OCI-LY1 (cell line): ENCODE measurements at regions not wholly inside any gene's neighbourhood (a gene's known extent, or its start where the extent isn't known, plus 50 kb on each side); places are given as distances from the start of the nearest gene placed in this dataset.

Source experiments
- H2AFZ ChIP-seq: fragments of 200-600 bp; sonication (generic), shearing (Covaris generic); 2 replicates; pipeline ENCODE4 v1.6.0; 2014; ENCODE audit warnings: antibody characterized with exemption, mild to moderate bottlenecking, low read length
- H3F3A ChIP-seq: fragments of 200-600 bp; sonication (generic), shearing (Covaris generic); 2 replicates; pipeline ENCODE4 v1.6.0; 2014; ENCODE audit warnings: mild to moderate bottlenecking, antibody characterized with exemption, low read length, moderate library complexity; ENCODE audit not compliant: insufficient read depth
- H3K27ac ChIP-seq: fragments of 200-600 bp; sonication (generic); 2 replicates; pipeline ENCODE4 v1.5.1; 2014; ENCODE audit warnings: low read length, mixed run types, mild to moderate bottlenecking, low read depth; ENCODE audit not compliant: poor library complexity, severe bottlenecking
- H3K27me3 ChIP-seq: fragments of 200-600 bp; sonication (generic); 2 replicates; pipeline ENCODE4 v1.6.0; 2014; ENCODE audit warnings: antibody characterized with exemption, mild to moderate bottlenecking, low read length, moderate library complexity; ENCODE audit not compliant: insufficient read depth
- H3K36me3 ChIP-seq: fragments of 200-600 bp; sonication (generic); 2 replicates; pipeline ENCODE4 v1.6.1; 2014; ENCODE audit warnings: mild to moderate bottlenecking, antibody characterized with exemption, low read length, moderate library complexity, mixed read lengths; ENCODE audit not compliant: insufficient read depth
- H3K4me1 ChIP-seq: fragments of 200-600 bp; sonication (generic); 2 replicates; pipeline ENCODE4 v1.5.1; 2014; ENCODE audit warnings: mild to moderate bottlenecking, low read length, moderate library complexity; ENCODE audit not compliant: insufficient read depth, severe bottlenecking
- H3K4me2 ChIP-seq: fragments of 200-600 bp; sonication (generic), shearing (Covaris generic); 2 replicates; pipeline ENCODE4 v1.6.1; 2014; ENCODE audit warnings: low read length
- H3K4me3 ChIP-seq: fragments of 200-600 bp; sonication (generic); 2 replicates; pipeline ENCODE4 v1.5.1; 2014; ENCODE audit warnings: low read length, low read depth, mild to moderate bottlenecking, mixed read lengths; ENCODE audit not compliant: poor library complexity, severe bottlenecking
- H3K79me2 ChIP-seq: fragments of 200-600 bp; shearing (Covaris generic); 2 replicates; pipeline ENCODE4 v1.6.1; 2016; ENCODE audit warnings: mixed run types, low read length, mixed read lengths; ENCODE audit not compliant: insufficient read depth
- H3K9ac ChIP-seq: fragments of 200-600 bp; sonication (generic), shearing (Covaris generic); 2 replicates; pipeline ENCODE4 v1.6.1; 2014; ENCODE audit warnings: mild to moderate bottlenecking, low read length, mixed read lengths
- H3K9me2 ChIP-seq: fragments of 200-600 bp; sonication (generic), shearing (Covaris generic); 2 replicates; pipeline ENCODE4 v1.6.1; 2014; ENCODE audit warnings: low read depth, mild to moderate bottlenecking, low read length, mixed read lengths
- H3K9me3 ChIP-seq: fragments of 200-600 bp; shearing (Covaris generic); 2 replicates; pipeline ENCODE4 v1.6.1; 2014; ENCODE audit warnings: low read length, mixed read lengths
- H4K20me1 ChIP-seq: fragments of 200-600 bp; sonication (generic), shearing (Covaris generic); 2 replicates; pipeline ENCODE4 v1.6.0; 2016; ENCODE audit warnings: mild to moderate bottlenecking, low read length; ENCODE audit not compliant: insufficient read depth
- CTCF ChIP-seq: fragments of 200-600 bp; sonication (generic), shearing (Covaris generic); IDR thresholded peaks from 2 replicates; pipeline ENCODE4 v1.5.1; 2017; ENCODE audit warnings: mild to moderate bottlenecking, antibody characterized with exemption, low read length, moderate library complexity, mixed read lengths
- EZH2 ChIP-seq: fragments of 200-600 bp; sonication (generic), shearing (Covaris generic); IDR thresholded peaks from 2 replicates; pipeline ENCODE4 v1.8.0; 2017; ENCODE audit warnings: borderline replicate concordance, mixed run types, mild to moderate bottlenecking, antibody characterized with exemption, low read length, moderate library complexity, mixed read lengths

GRCh38 chr9:135413461-135413860 is 66.1 kb upstream of the PPP1R26 start:
- no peaks in the 10 kb centered on the region for H3F3A ChIP-seq
- no peaks in the 10 kb centered on the region for H3K79me2 ChIP-seq
- H3K4me1 ChIP-seq, result no peaks in the 10 kb centered on the region
- H3K9me2 ChIP-seq, result no peaks in the 10 kb centered on the region
- no peak for TF ChIP-seq EZH2
- no peak for TF ChIP-seq CTCF
- H3K27me3 ChIP-seq, result no peaks in the 10 kb centered on the region
- no peak overlapping the region for H2AFZ ChIP-seq
- H3K9me3 ChIP-seq, result no peaks in the 10 kb centered on the region
- no peak overlapping the region for H3K4me3 ChIP-seq
- H3K36me3 ChIP-seq, result no peaks in the 10 kb centered on the region
- no peak overlapping the region for H3K27ac ChIP-seq
- H4K20me1 ChIP-seq, result no peaks in the 10 kb centered on the region
- H3K4me2 ChIP-seq, result no peak overlapping the region
- no peak overlapping the region for H3K9ac ChIP-seq

GRCh38 chr9:135414293-135414692 is 65.3 kb upstream of the PPP1R26 start:
- Histone ChIP-seq H2AFZ (no peak overlapping the region), H4K20me1 (no peaks in the 10 kb centered on the region), H3K4me3 (no peak overlapping the region), H3K9me3 (no peaks in the 10 kb centered on the region), H3K9me2 (no peaks in the 10 kb centered on the region), H3K4me2 (no peak overlapping the region), H3K79me2 (no peaks in the 10 kb centered on the region), H3K27me3 (no peaks in the 10 kb centered on the region), H3K27ac (no peak overlapping the region), H3K36me3 (no peaks in the 10 kb centered on the region), H3K4me1 (no peaks in the 10 kb centered on the region), H3K9ac (no peak overlapping the region), H3F3A (no peaks in the 10 kb centered on the region)
- TF ChIP-seq CTCF, result no peak
- no peak for TF ChIP-seq EZH2

- no peaks in the 10 kb centered on the region for H3K36me3 ChIP-seq
- no peak overlapping the region for H3K9ac ChIP-seq
- no peak overlapping the region for H3K4me3 ChIP-seq
- no peak overlapping the region for H3K4me2 ChIP-seq
- no peaks in the 10 kb centered on the region for H3K79me2 ChIP-seq
- no peak overlapping the region for H2AFZ ChIP-seq
- TF ChIP-seq CTCF (no peak), EZH2 (no peak)
- H3K27me3 ChIP-seq, result no peaks in the 10 kb centered on the region
- no peaks in the 10 kb centered on the region for H3F3A ChIP-seq
- no peaks in the 10 kb centered on the region for H4K20me1 ChIP-seq
- no peaks in the 10 kb centered on the region for H3K9me2 ChIP-seq
- H3K4me1 ChIP-seq, result no peaks in the 10 kb centered on the region
- H3K27ac ChIP-seq, result no peak overlapping the region
- no peaks in the 10 kb centered on the region for H3K9me3 ChIP-seq
Observed at GRCh38 chr9:135415586-135415985, 64.0 kb upstream of the PPP1R26 start.
